ENCODE measurements at regions not wholly inside any gene's neighbourhood (a gene's known extent, or its start where the extent isn't known, plus 50 kb on each side); places are given as distances from the start of the nearest gene placed in this dataset.
"Not testable (repeated sequence)": the region's sequence is repeated elsewhere in the genome, so short reads cannot be mapped to it uniquely, and the experiment has no call there.

DNA sequence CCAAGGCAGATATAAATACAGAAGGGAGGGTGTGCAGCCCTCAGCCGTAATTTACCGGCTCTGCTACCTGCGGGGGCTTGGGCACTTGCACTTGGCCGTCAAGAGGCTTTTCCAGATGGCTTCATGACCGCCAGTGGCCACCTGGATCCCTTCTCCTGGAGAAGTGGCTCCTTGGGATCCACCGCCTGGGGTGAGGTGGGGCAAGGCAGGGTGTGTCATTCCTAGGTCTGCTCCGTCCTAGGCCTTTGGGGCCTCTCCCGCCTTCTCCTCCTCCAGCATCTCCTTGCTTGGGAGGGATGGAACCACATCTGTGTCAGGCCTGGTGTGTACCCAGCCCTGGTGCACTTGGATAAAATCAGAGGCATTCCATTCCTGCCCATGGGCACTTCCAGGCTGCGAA lies 80.8 kb upstream of the GOLGA6L4 start:
- intact Hi-C loops (cut with micrococcal nuclease); H2BK15ac ChIP-seq (ENCODE audit: low read depth, low read length); H2AK9ac ChIP-seq (replicated peaks; ENCODE audit: low read depth, low read length, poor library complexity); H3K4me1 ChIP-seq (ENCODE audit: control insufficient read depth, insufficient read depth, low read length); H2BK5ac ChIP-seq (ENCODE audit: low read depth, low read length, poor library complexity, severe bottlenecking); H3K27me3 ChIP-seq (ENCODE audit: control insufficient read depth, insufficient read depth, low read length); H2AFZ ChIP-seq (replicated peaks; ENCODE audit: low read length, poor library complexity); CTCF ChIA-PET; H3K9ac ChIP-seq (ENCODE audit: low read depth, low read length); H3K79me1 ChIP-seq (ENCODE audit: low read depth in 1 of 2, low read length in 2 of 2); BruUV-seq (replicated peaks); H2AK5ac ChIP-seq (ENCODE audit: low read depth, low read length); H2BK20ac ChIP-seq (ENCODE audit: low read depth, low read length); H4K91ac ChIP-seq (ENCODE audit: insufficient read depth, low read depth, low read length); POLR2A ChIA-PET (ENCODE audit: unreplicated experiment); H3K36me3 ChIP-seq (ENCODE audit: control insufficient read depth, insufficient read depth, low read length); H3K4me2 ChIP-seq (ENCODE audit: low read depth, low read length); H4K8ac ChIP-seq (ENCODE audit: low read depth in 2 of 2, low read length in 2 of 2); ATAC-seq (ENCODE audit: low read depth); H3K4ac ChIP-seq (ENCODE audit: low read depth, low read length); H3K18ac ChIP-seq (ENCODE audit: low read depth, low read length); H3K9me3 ChIP-seq (ENCODE audit: control insufficient read depth, insufficient read depth, low read length); H3K56ac ChIP-seq (ENCODE audit: extremely low read depth, insufficient read depth, low read length); H3K14ac ChIP-seq (replicated peaks; ENCODE audit: low read depth, low read length); H3K4me3 ChIP-seq (ENCODE audit: insufficient read depth, low read depth, low read length); H3K23ac ChIP-seq (ENCODE audit: low read depth, low read length); H4K20me1 ChIP-seq (ENCODE audit: insufficient read depth, low read length); dilution Hi-C loops (cut with HindIII; ENCODE audit: low sequenced_read_pairs, unreplicated experiment); H3K27ac ChIP-seq (ENCODE audit: insufficient read depth, low read length); DNase-seq; in situ Hi-C loops (cut with MboI; ENCODE audit: low sequenced_read_pairs); H3K9me1 ChIP-seq (ENCODE audit: insufficient read depth, low read length); H2BK120ac ChIP-seq (ENCODE audit: low read depth, low read length); H4K5ac ChIP-seq (ENCODE audit: low read depth, low read length): not testable (repeated sequence)
- WGBS, 2 experiments (ENCODE audit: extremely low coverage in 2 of 2, insufficient read length in 1 of 2), result no CpG with 5 or more reads among the region's 9 CpGs

- H4K8ac ChIP-seq (ENCODE audit: low read depth in 2 of 2, low read length in 2 of 2); H3K14ac ChIP-seq (replicated peaks; ENCODE audit: low read depth, low read length); H3K27ac ChIP-seq (ENCODE audit: insufficient read depth, low read length); H3K56ac ChIP-seq (ENCODE audit: extremely low read depth, insufficient read depth, low read length); H2BK5ac ChIP-seq (ENCODE audit: low read depth, low read length, poor library complexity, severe bottlenecking); CTCF ChIA-PET; DNase-seq; H3K4me2 ChIP-seq (ENCODE audit: low read depth, low read length); H2AK5ac ChIP-seq (ENCODE audit: low read depth, low read length); H3K36me3 ChIP-seq (ENCODE audit: control insufficient read depth, insufficient read depth, low read length); ATAC-seq (ENCODE audit: low read depth); H3K9me3 ChIP-seq (ENCODE audit: control insufficient read depth, insufficient read depth, low read length); POLR2A ChIA-PET (ENCODE audit: unreplicated experiment); H3K23ac ChIP-seq (ENCODE audit: low read depth, low read length); in situ Hi-C loops (cut with MboI; ENCODE audit: low sequenced_read_pairs); H4K91ac ChIP-seq (ENCODE audit: insufficient read depth, low read depth, low read length); H2BK20ac ChIP-seq (ENCODE audit: low read depth, low read length); H3K18ac ChIP-seq (ENCODE audit: low read depth, low read length); intact Hi-C loops (cut with micrococcal nuclease); H4K20me1 ChIP-seq (ENCODE audit: insufficient read depth, low read length); dilution Hi-C loops (cut with HindIII; ENCODE audit: low sequenced_read_pairs, unreplicated experiment); H3K4me3 ChIP-seq (ENCODE audit: insufficient read depth, low read depth, low read length); H2AK9ac ChIP-seq (replicated peaks; ENCODE audit: low read depth, low read length, poor library complexity); H3K27me3 ChIP-seq (ENCODE audit: control insufficient read depth, insufficient read depth, low read length); H3K4ac ChIP-seq (ENCODE audit: low read depth, low read length); H2BK120ac ChIP-seq (ENCODE audit: low read depth, low read length); H3K9ac ChIP-seq (ENCODE audit: low read depth, low read length); H4K5ac ChIP-seq (ENCODE audit: low read depth, low read length); H3K79me1 ChIP-seq (ENCODE audit: low read depth in 1 of 2, low read length in 2 of 2); H2BK15ac ChIP-seq (ENCODE audit: low read depth, low read length); H2AFZ ChIP-seq (replicated peaks; ENCODE audit: low read length, poor library complexity); H3K4me1 ChIP-seq (ENCODE audit: control insufficient read depth, insufficient read depth, low read length); BruUV-seq (replicated peaks); H3K9me1 ChIP-seq (ENCODE audit: insufficient read depth, low read length): not testable (repeated sequence)
- 31% methylated on average over 5 of the region's 22 CpGs; no CpG with 5 or more reads in 1 of the 2 experiments for WGBS, 2 experiments (ENCODE audit: extremely low coverage in 2 of 2, insufficient read length in 1 of 2)
Measured at GRCh38 chr15:84155792-84156587, 79.6 kb upstream of the GOLGA6L4 start.
